Activated CD4-positive, alpha-beta T cell treated with anti-CD3 and anti-CD28 coated beads, Interleukin-2, amount 50 U/mL, for 24 hours (primary cell): ENCODE measurements at regions not wholly inside any gene's neighbourhood (a gene's known extent, or its start where the extent isn't known, plus 50 kb on each side); places are given as distances from the start of the nearest gene placed in this dataset.

ENCODE experiments used
- DNase-seq, 2 donors: peaks; one replicate each; pipeline ENCODE4 v3.0.0-alpha.2; 2020; ENCODE audit warnings: low read depth in 1 of 2, low spot score in 1 of 2

DNA sequence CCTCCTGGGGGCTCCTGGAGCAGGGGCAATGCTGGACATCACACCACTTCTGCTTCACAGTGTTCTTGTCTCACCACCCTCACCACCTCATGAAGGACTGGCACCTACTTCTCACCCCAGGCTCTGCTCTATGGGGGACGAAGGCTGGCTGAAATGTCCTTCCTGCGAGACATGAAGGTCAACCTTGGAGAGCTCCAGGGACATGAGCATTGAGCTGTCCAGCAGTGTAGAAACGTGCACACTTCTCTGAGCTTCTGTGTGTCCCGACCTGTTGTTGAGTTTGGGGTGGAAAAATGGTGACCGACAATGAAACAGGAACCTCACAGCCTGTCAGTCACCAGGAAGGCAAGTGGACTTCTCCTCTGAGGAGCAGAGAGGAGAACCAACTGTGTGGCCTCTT, 68.6 kb upstream of the ADAMTS16 start:
- no peak for DNase-seq

DNA sequence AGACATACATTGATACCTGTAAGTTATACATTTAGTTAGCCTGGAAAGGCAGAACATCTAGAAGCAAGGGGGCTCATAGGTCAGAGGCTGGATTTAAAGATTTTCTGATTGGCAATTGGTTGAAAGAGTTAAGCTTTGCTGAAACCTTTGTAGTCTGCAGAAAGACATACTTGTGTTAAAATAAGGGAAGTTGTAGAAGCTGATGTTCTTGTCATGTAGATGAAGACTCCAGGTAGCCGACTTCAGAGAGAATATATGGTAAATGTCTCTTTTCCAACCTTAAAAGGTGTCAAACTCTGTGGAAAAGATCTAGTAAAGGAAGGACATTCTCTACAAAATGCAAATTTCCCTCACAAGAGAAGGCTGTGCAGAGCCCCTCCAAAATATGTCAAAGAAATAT, 62.9 kb upstream of the ADAMTS16 start:
- DNase-seq, result no peak

DNA sequence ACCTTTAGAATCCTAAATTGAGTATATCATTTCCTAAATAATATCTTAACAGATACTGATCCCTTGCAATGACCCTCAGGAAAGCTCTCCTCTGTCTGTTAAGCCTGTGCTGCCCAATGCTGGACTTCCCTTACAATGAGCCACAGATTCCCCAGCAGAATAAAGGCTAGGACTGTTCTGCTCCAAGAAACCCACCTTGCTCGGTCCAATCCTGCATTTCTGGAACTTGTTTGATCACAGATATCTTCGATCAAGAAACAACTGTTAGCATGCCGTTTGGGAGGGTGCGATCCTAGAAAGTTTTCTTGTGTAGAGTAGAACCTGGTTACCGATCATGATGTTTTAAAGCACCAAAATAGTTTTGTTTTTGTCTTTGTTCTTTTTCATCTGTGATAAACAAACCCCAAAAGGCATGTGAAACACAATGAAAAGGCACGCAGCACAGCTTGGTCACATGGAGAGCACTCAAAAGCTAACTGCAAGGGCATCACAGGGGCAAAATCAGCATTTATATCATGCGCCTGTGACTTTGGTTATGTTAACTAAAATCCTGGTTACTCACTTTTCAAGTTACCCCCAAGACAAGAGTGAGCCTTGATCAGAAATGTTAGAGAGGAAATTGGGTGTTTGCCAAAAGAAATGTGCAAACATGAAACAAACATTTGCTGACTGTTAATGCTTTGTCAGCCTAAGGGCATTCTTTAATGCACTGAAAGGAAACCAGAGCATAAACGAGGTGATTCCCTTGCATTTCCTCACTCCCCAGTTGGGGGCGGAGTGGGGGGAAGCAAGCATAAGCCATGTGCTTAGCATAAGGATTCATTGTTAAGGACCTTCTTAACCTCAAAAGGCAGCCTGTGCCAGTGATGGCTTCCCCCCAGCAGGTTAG, 61.9 kb upstream of the ADAMTS16 start:
- no peak for DNase-seq

DNA sequence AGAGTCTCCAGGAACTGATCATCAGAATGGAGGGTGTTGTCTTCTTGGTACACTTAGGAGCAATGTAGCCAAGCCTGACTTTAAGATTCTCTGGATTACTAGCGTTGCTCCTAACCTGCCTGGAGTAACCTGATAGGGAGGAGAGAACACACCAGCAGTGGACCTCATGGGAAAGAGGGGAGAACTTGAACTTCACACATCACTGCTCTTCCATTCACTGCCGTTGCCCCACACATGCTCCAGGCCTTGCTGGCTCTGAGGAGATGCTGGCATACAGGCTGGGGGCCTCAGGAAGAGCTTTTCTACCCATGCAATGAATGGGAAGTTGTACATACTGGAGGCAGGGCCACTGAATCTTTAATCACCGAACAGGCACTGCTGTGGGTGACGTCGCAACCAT, 60.3 kb upstream of the ADAMTS16 start:
- DNase-seq, result no peak

DNA sequence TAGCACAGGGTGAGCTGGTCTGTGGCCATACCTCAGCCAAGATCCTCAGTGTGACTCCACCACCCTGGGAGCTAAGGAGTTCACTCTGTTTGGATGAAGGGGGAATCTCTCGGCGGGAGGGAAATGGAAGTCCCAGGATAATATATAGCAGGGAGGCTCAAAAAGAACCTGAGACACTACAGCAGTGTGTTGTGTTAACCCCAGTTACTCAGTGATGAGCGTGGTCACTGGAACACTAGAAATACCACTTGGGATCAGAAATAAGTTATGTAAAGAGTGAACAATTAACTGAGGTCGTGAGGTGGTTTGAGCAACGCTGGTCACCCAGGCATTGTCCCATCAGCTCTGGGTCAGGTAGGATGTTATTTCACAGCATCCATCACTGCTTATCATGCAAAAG, 59.3 kb upstream of the ADAMTS16 start:
- DNase-seq, result no peak

DNA sequence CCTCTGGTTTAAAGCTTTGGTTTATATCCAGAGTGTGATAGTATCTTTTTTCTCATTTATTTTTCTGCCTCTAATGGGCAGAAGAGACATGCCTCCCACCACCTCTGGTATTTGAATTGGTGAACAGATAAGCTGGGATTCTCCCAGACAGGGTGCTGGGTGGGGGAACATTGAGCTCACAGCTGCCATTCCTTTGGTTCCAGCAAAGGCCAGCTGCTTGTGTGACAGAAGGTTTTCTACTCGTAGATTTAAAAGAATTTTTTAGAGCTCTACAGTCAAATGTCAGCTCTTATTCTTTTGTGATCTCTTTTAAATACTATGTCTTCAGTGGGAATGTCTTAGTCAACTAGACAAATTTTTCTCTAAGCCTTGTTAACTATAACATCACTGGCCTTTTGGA, 54.7 kb upstream of the ADAMTS16 start:
- no peak for DNase-seq

DNA sequence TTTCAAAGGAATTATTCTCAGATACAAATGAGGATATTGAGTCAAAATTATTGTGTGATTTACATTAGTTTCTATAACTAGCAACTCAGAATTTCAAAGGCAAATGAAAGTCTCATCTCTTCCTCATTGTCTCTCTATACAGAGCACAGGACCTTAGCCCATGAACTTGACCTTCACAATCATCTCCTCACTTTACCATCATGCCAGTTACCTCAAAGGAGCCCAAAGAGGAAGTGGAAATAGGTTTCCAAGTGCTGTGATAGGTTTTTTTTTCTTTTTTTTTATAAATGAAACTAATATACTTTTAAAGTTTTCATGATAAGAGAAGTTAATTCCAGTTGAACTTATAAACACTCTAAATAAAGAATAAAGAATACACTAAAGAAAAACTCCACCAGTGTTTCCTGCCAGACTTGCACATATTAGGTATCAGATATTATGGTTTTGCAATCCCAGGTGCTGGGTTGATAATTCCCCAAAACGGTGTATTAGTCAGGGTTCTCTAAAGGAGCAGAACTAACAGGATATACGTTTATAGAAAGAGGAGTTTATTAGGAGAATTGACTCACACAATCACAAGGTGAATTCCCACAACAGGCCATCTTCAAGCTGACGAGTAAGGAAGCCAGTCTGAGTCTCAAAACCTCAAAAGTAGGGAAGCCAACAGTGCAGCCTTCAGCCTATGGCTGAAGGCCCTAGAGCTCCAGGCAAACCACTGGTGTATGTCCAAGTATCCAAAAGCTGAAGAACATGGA, 50.1 kb upstream of the ADAMTS16 start:
- DNase-seq, result no peak
